ENCODE measurements at regions not wholly inside any gene's neighbourhood (a gene's known extent, or its start where the extent isn't known, plus 50 kb on each side); places are given as distances from the start of the nearest gene placed in this dataset.

- no peak for TF ChIP-seq EZH2 (IDR thresholded peaks at IDR 0.05; ENCODE audit: borderline replicate concordance, low read depth, low read length, poor library complexity, severe bottlenecking)
- no peak for TF ChIP-seq CTCF (conservative IDR thresholded peaks at IDR 0.05; ENCODE audit: low read depth, low read length)
Observed at GRCh38 chr5:82922086-82922734, 155.0 kb downstream of the TMEM167A start.

All from A673 (cell line).